Upper lobe of left lung (tissue), 6 donors: ENCODE measurements at regions not wholly inside any gene's neighbourhood (a gene's known extent, or its start where the extent isn't known, plus 50 kb on each side); places are given as distances from the start of the nearest gene placed in this dataset.

Source experiments
- ATAC-seq, 2 donors: fragments of 200-7000 bp; cut with Tn5 transposase; one replicate each; pipeline ENCODE4 v1.9.1; 2022; ENCODE audit warnings: mild to moderate bottlenecking in 2 of 2, moderate library complexity in 2 of 2; ENCODE audit not compliant: low FRiP score in 2 of 2
- DNase-seq, 2 donors: peaks; one replicate each; pipeline ENCODE4 v3.0.0-alpha.2; 2019 to 2020
- H3K27ac ChIP-seq, 4 donors: fragments of 200-600 bp; sonication (generic); one replicate each; pipeline ENCODE4 v1.5.1; 2016 to 2019
- H3K27me3 ChIP-seq, 4 donors: fragments of 200-600 bp; sonication (generic); one replicate each; pipeline ENCODE4 v1.5.1; 2017 to 2019
- H3K36me3 ChIP-seq, 4 donors: fragments of 200-600 bp; sonication (generic); one replicate each; pipeline ENCODE4 v1.5.1; 2016 to 2019
- H3K4me1 ChIP-seq, 4 donors: fragments of 200-600 bp; sonication (generic); one replicate each; pipeline ENCODE4 v1.5.1; 2018 to 2019
- H3K4me3 ChIP-seq, 4 donors: fragments of 200-600 bp; sonication (generic); one replicate each; pipeline ENCODE4 v1.5.1; 2017 to 2019; ENCODE audit warnings: mild to moderate bottlenecking in 2 of 4, moderate library complexity in 1 of 4
- H3K9me3 ChIP-seq, 4 donors: fragments of 200-600 bp; sonication (generic); one replicate each; pipeline ENCODE4 v1.5.1; 2018 to 2019
- EP300 ChIP-seq, 4 donors: sonication (generic); formaldehyde crosslinking; IDR thresholded peaks; one replicate each; pipeline ENCODE4 v1.5.1; 2017; ENCODE audit warnings: antibody characterized with exemption in 4 of 4, control low read depth in 2 of 4
- POLR2A ChIP-seq, 4 donors: fragments of 450-650 bp; IDR thresholded peaks; one replicate each; pipeline ENCODE4 v1.5.1; 2016 to 2017; ENCODE audit warnings: antibody characterized with exemption in 4 of 4, mild to moderate bottlenecking in 2 of 4
- POLR2AphosphoS5 ChIP-seq, 2 donors: sonication (generic); formaldehyde crosslinking; IDR thresholded peaks; one replicate each; pipeline ENCODE4 v1.5.1; 2017; ENCODE audit warnings: antibody characterized with exemption in 2 of 2
- WGBS, 2 donors: methylation state at CpG; one replicate each; pipeline ENCODE4 v1.1.5; 2017 to 2018; 5-methylcytosine and 5-hydroxymethylcytosine counted together
- TF ChIP-seq, protein P1 (sequence below), 6 experiments: fragments of 450-650 bp in 4 of 6; fragments of 200-600 bp in 2 of 6; sonication (generic) in 2 of 6; IDR thresholded peaks; one replicate each; pipeline ENCODE4 v1.5.1; 2016 to 2019; ENCODE audit warnings: antibody characterized with exemption in 6 of 6
- donor health status: DM: no; HTN: no; CAD: no; lungs with moderate emphysema.
- donor health status: DM: no; HTN: yes; CAD: no; lungs with severe emphysema.

DNA sequence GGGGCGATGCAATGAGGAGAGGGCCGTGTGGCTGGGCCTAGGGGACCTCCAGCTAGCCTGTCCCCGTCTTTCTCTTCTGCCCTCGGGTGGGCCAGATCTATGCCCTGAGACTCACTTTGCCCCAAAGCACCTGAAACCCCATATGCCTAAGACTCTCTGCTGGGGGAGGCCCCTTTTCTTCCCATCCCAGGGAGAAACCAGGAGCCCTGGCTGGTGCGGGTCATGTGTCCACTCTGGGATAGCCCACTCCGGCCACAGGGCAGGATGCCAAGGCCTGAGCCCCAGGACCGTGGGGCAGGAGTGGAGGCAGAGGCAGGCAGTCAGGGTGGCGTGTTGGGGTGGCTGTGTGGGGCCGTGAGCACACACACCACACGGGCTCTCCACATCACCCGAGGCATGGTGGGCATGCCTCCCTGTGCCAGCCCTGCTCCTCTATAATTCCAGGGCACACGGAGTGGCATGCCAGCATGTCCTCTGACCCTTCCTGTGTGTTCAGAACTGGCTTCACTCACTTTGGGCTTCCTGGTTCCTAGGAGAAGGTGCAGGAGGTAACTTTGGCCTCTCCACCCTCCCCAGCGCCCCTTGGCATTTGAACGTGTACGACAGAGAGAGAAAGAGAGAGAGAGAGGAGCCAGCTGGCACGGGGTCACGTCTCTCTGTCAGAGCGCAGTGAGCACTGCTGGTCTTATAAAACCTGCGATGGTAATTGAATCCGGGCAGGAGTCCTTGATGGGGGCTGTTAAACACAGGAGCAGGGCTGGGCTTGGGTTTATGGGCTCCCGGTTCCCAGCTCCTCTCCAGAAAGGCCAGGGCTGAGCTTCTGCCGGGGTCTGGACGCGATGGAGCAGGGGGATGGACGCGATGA, 144.2 kb downstream of the KIF26A start:
- H3K27ac ChIP-seq: no peak overlapping the region
- H3K27me3 ChIP-seq: no peaks in the 10 kb centered on the region
- ATAC-seq: no peak
- TF ChIP-seq EP300 (IDR thresholded peaks at IDR 0.05): no peak
- TF ChIP-seq POLR2AphosphoS5 (IDR thresholded peaks at IDR 0.05): no peak
- TF ChIP-seq POLR2A (IDR thresholded peaks at IDR 0.05): no peak
- TF ChIP-seq, protein P1, sequence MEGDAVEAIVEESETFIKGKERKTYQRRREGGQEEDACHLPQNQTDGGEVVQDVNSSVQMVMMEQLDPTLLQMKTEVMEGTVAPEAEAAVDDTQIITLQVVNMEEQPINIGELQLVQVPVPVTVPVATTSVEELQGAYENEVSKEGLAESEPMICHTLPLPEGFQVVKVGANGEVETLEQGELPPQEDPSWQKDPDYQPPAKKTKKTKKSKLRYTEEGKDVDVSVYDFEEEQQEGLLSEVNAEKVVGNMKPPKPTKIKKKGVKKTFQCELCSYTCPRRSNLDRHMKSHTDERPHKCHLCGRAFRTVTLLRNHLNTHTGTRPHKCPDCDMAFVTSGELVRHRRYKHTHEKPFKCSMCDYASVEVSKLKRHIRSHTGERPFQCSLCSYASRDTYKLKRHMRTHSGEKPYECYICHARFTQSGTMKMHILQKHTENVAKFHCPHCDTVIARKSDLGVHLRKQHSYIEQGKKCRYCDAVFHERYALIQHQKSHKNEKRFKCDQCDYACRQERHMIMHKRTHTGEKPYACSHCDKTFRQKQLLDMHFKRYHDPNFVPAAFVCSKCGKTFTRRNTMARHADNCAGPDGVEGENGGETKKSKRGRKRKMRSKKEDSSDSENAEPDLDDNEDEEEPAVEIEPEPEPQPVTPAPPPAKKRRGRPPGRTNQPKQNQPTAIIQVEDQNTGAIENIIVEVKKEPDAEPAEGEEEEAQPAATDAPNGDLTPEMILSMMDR (IDR thresholded peaks at IDR 0.05): no peak
- H3K4me1 ChIP-seq: no peaks in the 10 kb centered on the region
- H3K9me3 ChIP-seq: no peaks in the 10 kb centered on the region
- 77 to 79% methylated on average over 14 to 24 of the region's 26 CpGs for WGBS, 2 donors
- H3K36me3 ChIP-seq: no peaks in the 10 kb centered on the region
- DNase-seq: peak in 1 of 2 donors; percentile 15
- no peak overlapping the region for H3K4me3 ChIP-seq

DNA sequence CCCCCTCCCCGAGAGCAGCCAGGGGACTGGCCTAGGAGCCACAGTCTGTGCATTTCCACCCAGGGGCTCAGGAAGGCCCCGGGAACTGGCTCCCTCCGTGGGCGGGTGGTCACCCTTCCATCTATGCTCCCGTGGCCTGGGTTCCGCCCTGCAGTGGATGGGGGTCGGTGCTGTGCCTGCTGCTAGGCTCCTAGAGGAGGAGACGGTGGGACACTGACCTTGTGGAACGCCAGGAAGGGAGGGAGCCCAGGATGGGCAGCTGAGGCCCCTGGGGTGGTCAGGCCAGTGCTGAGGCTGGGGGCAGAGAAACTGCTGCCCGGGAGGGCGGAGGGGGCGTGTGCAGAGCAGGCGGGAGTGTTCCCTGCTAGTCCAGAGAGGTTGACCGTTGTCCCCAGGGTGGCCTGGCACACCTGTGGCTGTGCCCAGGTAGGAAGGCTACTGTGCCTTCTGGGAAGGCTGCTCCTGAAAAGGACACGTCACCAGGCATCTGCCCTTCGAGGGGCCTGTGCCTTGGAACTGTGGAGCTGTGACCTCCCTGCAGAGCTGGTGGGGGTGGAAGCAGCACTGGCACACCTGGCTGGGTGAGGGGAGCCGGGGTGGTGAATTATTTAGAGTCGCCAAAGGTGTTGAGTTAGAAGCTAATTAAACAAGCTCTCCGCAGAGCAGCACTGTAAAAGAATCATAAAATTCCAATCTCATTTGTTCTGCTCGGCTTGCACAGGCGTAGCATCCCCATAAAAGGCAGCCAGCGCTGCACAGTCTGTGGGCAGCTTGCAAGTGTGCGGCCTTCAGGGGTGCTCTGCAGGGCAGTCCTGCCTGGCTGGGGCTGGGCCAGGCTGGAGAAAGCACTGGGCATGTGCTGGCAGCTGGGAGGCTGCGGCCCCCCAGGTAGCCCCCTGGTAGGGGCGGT, 145.1 kb downstream of the KIF26A start:
- peak; percentile 15 to 59 for DNase-seq
- Histone ChIP-seq H3K36me3 (no peaks in the 10 kb centered on the region), H3K27ac (no peak overlapping the region), H3K4me3 (no peak overlapping the region), H3K27me3 (no peaks in the 10 kb centered on the region), H3K9me3 (no peaks in the 10 kb centered on the region), H3K4me1 (no peaks in the 10 kb centered on the region)
- WGBS, 2 donors: 82 to 87% methylated on average over 16 to 22 of the region's 25 CpGs
- TF ChIP-seq POLR2A (IDR thresholded peaks at IDR 0.05) (no peak), EP300 (IDR thresholded peaks at IDR 0.05) (no peak), POLR2AphosphoS5 (IDR thresholded peaks at IDR 0.05) (no peak)
- TF ChIP-seq, protein P1 (IDR thresholded peaks at IDR 0.05): no peak
- ATAC-seq: no peak

DNA sequence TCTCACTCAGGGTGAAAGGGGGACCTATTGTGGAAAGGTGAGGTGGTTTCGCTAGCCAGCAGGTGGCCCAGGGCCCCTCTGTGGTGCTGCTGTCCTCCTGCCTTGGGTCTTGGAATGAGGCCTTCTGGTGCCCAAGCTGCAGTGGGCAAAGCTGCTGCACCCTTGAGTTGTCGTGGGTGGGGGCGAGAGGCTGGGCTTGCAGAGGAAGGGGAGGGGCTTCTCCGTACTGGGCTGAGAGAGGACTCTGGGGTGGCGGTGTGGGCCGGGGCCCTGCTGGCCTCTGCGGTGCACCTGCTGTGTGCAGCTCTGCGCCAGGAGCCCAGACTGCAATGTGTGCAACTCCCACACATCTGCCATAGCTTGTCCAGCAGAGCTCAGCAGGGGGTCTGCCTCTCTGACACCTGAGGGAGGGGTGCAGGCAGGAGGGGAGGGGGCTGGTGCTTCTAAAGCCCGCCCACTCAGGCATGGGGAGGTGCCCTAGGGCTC, 145.8 kb downstream of the KIF26A start:
- H3K4me1 ChIP-seq: no peaks in the 10 kb centered on the region
- 79 to 80% methylated on average over 2 to 9 of the region's 9 CpGs for WGBS, 2 donors
- no peaks in the 10 kb centered on the region for H3K27me3 ChIP-seq
- H3K36me3 ChIP-seq: no peaks in the 10 kb centered on the region
- TF ChIP-seq EP300 (IDR thresholded peaks at IDR 0.05) (no peak), POLR2A (IDR thresholded peaks at IDR 0.05) (no peak), POLR2AphosphoS5 (IDR thresholded peaks at IDR 0.05) (no peak)
- TF ChIP-seq, protein P1 (IDR thresholded peaks at IDR 0.05): no peak
- ATAC-seq (no peak), DNase-seq (peak in 1 of 2 donors; percentile 56)
- H3K9me3 ChIP-seq: no peaks in the 10 kb centered on the region
- H3K4me3 ChIP-seq: no peak overlapping the region
- H3K27ac ChIP-seq: no peak overlapping the region

DNA sequence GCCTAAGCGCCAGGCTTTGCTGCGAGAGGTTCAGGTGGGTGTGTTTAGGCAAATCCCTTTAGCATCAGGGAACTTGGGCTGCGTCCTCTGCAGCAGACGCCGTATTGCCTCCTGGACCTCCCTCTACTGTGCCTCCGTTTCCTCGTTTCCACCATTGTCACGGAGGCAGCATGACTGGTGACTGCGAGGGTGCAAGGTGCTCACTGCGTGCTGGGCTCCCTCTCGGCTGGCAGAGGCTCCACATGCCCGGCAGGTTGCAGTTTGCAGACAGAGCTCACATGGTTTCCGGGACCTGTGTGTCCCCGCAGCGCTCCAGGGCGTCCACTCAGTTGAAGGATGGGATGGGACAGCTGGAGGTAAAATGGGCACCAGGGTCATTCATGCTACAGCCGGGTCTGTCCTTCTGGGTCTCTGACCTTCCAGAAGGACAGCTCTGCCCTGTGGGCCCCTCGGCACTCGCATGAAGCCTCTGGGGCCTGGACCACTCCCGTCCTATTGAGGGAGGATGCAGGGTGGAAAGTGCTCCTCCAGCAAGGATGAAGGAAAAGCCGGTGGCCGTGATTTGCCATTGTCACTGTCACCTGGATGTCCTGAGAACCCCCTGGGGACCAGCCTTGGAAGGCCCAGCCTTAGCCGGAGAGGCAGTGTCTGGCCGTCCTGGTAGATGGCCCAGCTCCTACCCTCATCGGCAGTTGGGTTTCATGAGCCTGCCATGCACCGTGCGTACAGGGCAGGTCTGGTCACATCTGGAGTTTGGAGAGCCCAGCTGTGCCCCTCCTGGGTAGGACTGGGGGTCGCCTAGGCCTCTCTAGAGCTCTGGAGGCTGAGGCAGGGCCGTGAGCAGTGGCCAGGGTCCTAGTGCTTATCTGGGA, 146.5 kb downstream of the KIF26A start:
- no peaks in the 10 kb centered on the region for H3K4me1 ChIP-seq
- TF ChIP-seq POLR2A (IDR thresholded peaks at IDR 0.05) (no peak), EP300 (IDR thresholded peaks at IDR 0.05) (no peak), POLR2AphosphoS5 (IDR thresholded peaks at IDR 0.05) (no peak)
- peak in 1 of 2 donors; percentile 27 for DNase-seq
- H3K27me3 ChIP-seq: no peaks in the 10 kb centered on the region
- 74 to 92% methylated on average over 16 to 29 of the region's 29 CpGs for WGBS, 2 donors
- no peak for ATAC-seq
- H3K9me3 ChIP-seq: no peaks in the 10 kb centered on the region
- H3K36me3 ChIP-seq: no peaks in the 10 kb centered on the region
- no peak overlapping the region for H3K4me3 ChIP-seq
- H3K27ac ChIP-seq: no peak overlapping the region
